Stomach (tissue), 8 donors: ENCODE measurements at regions not wholly inside any gene's neighbourhood (a gene's known extent, or its start where the extent isn't known, plus 50 kb on each side); places are given as distances from the start of the nearest gene placed in this dataset.
"Not testable (repeated sequence)": the region's sequence is repeated elsewhere in the genome, so short reads cannot be mapped to it uniquely, and the experiment has no call there.

Experiments
- DNase-seq, 2 donors: peaks; one replicate each; pipeline versions ENCODE4 v3.0.0 to v3.0.0-alpha.2; 2013 to 2019
- H3K27ac ChIP-seq, 5 donors: fragments of 200-600 bp in 4 of 5; sonication (generic) in 4 of 5; one replicate each; pipeline ENCODE4 v1.5.1; 2013 to 2019; ENCODE audit warnings: mild to moderate bottlenecking in 1 of 5, moderate library complexity in 1 of 5
- H3K27me3 ChIP-seq, 3 donors: fragments of 200-600 bp; sonication (generic); one replicate each; pipeline ENCODE4 v1.5.1; 2017 to 2019; ENCODE audit warnings: mixed run types in 1 of 3
- H3K36me3 ChIP-seq, 4 donors: fragments of 200-600 bp; sonication (generic); 1 replicate in 3 of 4; 2 replicates in 1 of 4; pipeline ENCODE4 v1.5.1; 2016 to 2019
- H3K4me1 ChIP-seq, 4 donors: fragments of 200-600 bp; sonication (generic); one replicate each; pipeline ENCODE4 v1.5.1; 2016 to 2019
- H3K4me3 ChIP-seq, 4 donors: fragments of 200-600 bp; sonication (generic) in 3 of 4; one replicate each; pipeline ENCODE4 v1.5.1; 2016 to 2019; ENCODE audit warnings: mild to moderate bottlenecking in 1 of 4
- H3K9me3 ChIP-seq, 4 donors: fragments of 200-600 bp; sonication (generic); one replicate each; pipeline ENCODE4 v1.5.1; 2016 to 2019
- CTCF ChIP-seq, 7 experiments: fragments of 450-650 bp in 4 of 7; fragments of 200-600 bp in 3 of 7; sonication (generic) in 3 of 7; IDR thresholded peaks; one replicate each; pipeline ENCODE4 v1.5.1; 2016 to 2019; ENCODE audit warnings: antibody characterized with exemption in 7 of 7, control low read depth in 2 of 7, mild to moderate bottlenecking in 1 of 7
- EP300 ChIP-seq: sonication (generic); formaldehyde crosslinking; IDR thresholded peaks from one replicate; pipeline ENCODE4 v1.6.1; 2017; ENCODE audit warnings: antibody characterized with exemption
- POLR2A ChIP-seq, 4 donors: fragments of 450-650 bp; IDR thresholded peaks; one replicate each; pipeline ENCODE4 v1.6.1; 2016; ENCODE audit warnings: antibody characterized with exemption in 4 of 4, control low read depth in 2 of 4, mild to moderate bottlenecking in 1 of 4, moderate library complexity in 1 of 4
- POLR2AphosphoS5 ChIP-seq, 3 donors: sonication (generic); formaldehyde crosslinking; IDR thresholded peaks; one replicate each; pipeline ENCODE4 v1.6.1; 2016; ENCODE audit warnings: antibody characterized with exemption in 3 of 3
- WGBS, 5 donors: extraction: QIAGEN DNeasy Blood & Tissue Kit in 3 of 5; methylation state at CpG; one replicate each; pipeline versions ENCODE4 v1.1.5 to v1.1.7; 2013 to 2018; 5-methylcytosine and 5-hydroxymethylcytosine counted together
- intact Hi-C: fragments of 100-400 bp; cut with DNase I; formaldehyde crosslinking; loops from one replicate; pipeline ENCODE4 v1.15.1; 2023; ENCODE audit warnings: low total_unique reads
- donor health status: healthy with polysubstance abuse.
- donor health status: Bipolar disorder and iron deficiency.
- donor health status: healthy.

- no peak overlapping the region for H3K4me3 ChIP-seq
- H3K27ac ChIP-seq = no peak overlapping the region
- DNase-seq = no peak
- peaks cover 0 to 4% (median 0%) of the 10 kb centered on the region in 3 donors for H3K27me3 ChIP-seq
- TF ChIP-seq CTCF (IDR thresholded peaks at IDR 0.05) (no peak), POLR2AphosphoS5 (IDR thresholded peaks at IDR 0.05) (no peak), POLR2A (IDR thresholded peaks at IDR 0.05) (no peak), EP300 (no peak)
- intact Hi-C loops = no loop called here
- H3K36me3 ChIP-seq = no peaks in the 10 kb centered on the region
- WGBS, 5 donors = 63 to 83% (median 66%) methylated on average over 3 of the region's 3 CpGs
- no peaks in the 10 kb centered on the region for H3K4me1 ChIP-seq
- H3K9me3 ChIP-seq = no peaks in the 10 kb centered on the region
Observed at GRCh38 chrX:17976955-17977354, 115.9 kb upstream of the RAI2 start.

- H3K9me3 ChIP-seq, H3K27me3 ChIP-seq, H3K4me3 ChIP-seq, H3K27ac ChIP-seq, H3K36me3 ChIP-seq, DNase-seq, intact Hi-C loops, H3K4me1 ChIP-seq: not testable (repeated sequence)
- WGBS, 5 donors = 84 to 100% (median 85%) methylated on average over 5 of the region's 5 CpGs
Observed at GRCh38 chrX:17975349-17975748, 114.3 kb upstream of the RAI2 start.

- no peak for TF ChIP-seq POLR2AphosphoS5 (IDR thresholded peaks at IDR 0.05)
- TF ChIP-seq EP300 = no peak
- TF ChIP-seq POLR2A (IDR thresholded peaks at IDR 0.05) = no peak
- TF ChIP-seq CTCF (IDR thresholded peaks at IDR 0.05) = no peak
- 33 to 55% (median 47%) methylated on average over 8 of the region's 8 CpGs for WGBS, 5 donors
- intact Hi-C loops = no loop called here
Observed at GRCh38 chrX:17968367-17968766, 107.3 kb upstream of the RAI2 start.

GRCh38 chrX:17967888-17968287 lies 106.8 kb upstream of the RAI2 start:
- no peaks in the 10 kb centered on the region for H3K27me3 ChIP-seq
- no peaks in the 10 kb centered on the region for H3K36me3 ChIP-seq
- intact Hi-C loops = no loop called here
- no peaks in the 10 kb centered on the region for H3K4me1 ChIP-seq
- no peak for TF ChIP-seq CTCF (IDR thresholded peaks at IDR 0.05)
- no peak for TF ChIP-seq POLR2A (IDR thresholded peaks at IDR 0.05)
- TF ChIP-seq EP300 = no peak
- TF ChIP-seq POLR2AphosphoS5 (IDR thresholded peaks at IDR 0.05) = no peak
- peak; percentile 27 to 57 for DNase-seq
- 33 to 59% (median 42%) methylated on average over 3 of the region's 3 CpGs for WGBS, 5 donors
- no peak overlapping the region for H3K27ac ChIP-seq
- no peak overlapping the region for H3K4me3 ChIP-seq
- no peaks in the 10 kb centered on the region for H3K9me3 ChIP-seq

More at GRCh38 chrX:17968367-17968766, 107.3 kb upstream of the RAI2 start:
- Histone ChIP-seq H3K4me3 (no peak overlapping the region), H3K36me3 (no peaks in the 10 kb centered on the region), H3K27ac (no peak overlapping the region), H3K9me3 (no peaks in the 10 kb centered on the region), H3K27me3 (no peaks in the 10 kb centered on the region), H3K4me1 (no peaks in the 10 kb centered on the region)
- DNase-seq = no peak

- WGBS, 5 donors = 65 to 92% (median 72%) methylated on average over 1 of the region's 1 CpG
Observed at GRCh38 chrX:17964871-17965270, 103.8 kb upstream of the RAI2 start.

More at GRCh38 chrX:17964871-17965270, 103.8 kb upstream of the RAI2 start:
- no peaks in the 10 kb centered on the region for H3K36me3 ChIP-seq
- no peak overlapping the region for H3K4me3 ChIP-seq
- DNase-seq = no peak
- peaks cover 0 to 3% (median 0%) of the 10 kb centered on the region in 3 donors for H3K27me3 ChIP-seq
- no peak for TF ChIP-seq CTCF (IDR thresholded peaks at IDR 0.05)
- no peak for TF ChIP-seq EP300
- no peak for TF ChIP-seq POLR2A (IDR thresholded peaks at IDR 0.05)
- no peak for TF ChIP-seq POLR2AphosphoS5 (IDR thresholded peaks at IDR 0.05)
- intact Hi-C loops = no loop called here
- no peaks in the 10 kb centered on the region for H3K9me3 ChIP-seq
- H3K27ac ChIP-seq = no peak overlapping the region
- H3K4me1 ChIP-seq = no peaks in the 10 kb centered on the region
